ENCODE measurements at regions not wholly inside any gene's neighbourhood (a gene's known extent, or its start where the extent isn't known, plus 50 kb on each side); places are given as distances from the start of the nearest gene placed in this dataset.
A peak's percentile ranks its signal among the peaks of the same experiment; 100 is the strongest.

- no peaks in the 10 kb centered on the region for H3K36me3 ChIP-seq (ENCODE audit: control insufficient read depth, insufficient read depth, low read length)
- Mint-ChIP-seq H3K27ac (no peak overlapping the region), H3K9me3 (no peaks in the 10 kb centered on the region), H3K27me3 (ENCODE audit: insufficient read depth) (no peaks in the 10 kb centered on the region), H3K4me1 (peaks cover 8% of the 10 kb centered on the region), H3K4me3 (no peak overlapping the region), H3K36me3 (ENCODE audit: low read depth) (no peaks in the 10 kb centered on the region)
- H3K9me3 ChIP-seq (ENCODE audit: control insufficient read depth, low read length) = no peaks in the 10 kb centered on the region
- no peak overlapping the region for H3K4me3 ChIP-seq (ENCODE audit: low read length)
- WGBS, 2 experiments (ENCODE audit: insufficient coverage in 1 of 2, insufficient read length in 1 of 2) = no CpG with 5 or more reads among the region's 1 CpG
- H3K4me1 ChIP-seq (ENCODE audit: control insufficient read depth, insufficient read depth, low read length) = no peaks in the 10 kb centered on the region
- no peak overlapping the region for H3K9ac ChIP-seq (ENCODE audit: extremely low read depth, low read length, poor library complexity, severe bottlenecking)
- TF ChIP-seq, protein P1, sequence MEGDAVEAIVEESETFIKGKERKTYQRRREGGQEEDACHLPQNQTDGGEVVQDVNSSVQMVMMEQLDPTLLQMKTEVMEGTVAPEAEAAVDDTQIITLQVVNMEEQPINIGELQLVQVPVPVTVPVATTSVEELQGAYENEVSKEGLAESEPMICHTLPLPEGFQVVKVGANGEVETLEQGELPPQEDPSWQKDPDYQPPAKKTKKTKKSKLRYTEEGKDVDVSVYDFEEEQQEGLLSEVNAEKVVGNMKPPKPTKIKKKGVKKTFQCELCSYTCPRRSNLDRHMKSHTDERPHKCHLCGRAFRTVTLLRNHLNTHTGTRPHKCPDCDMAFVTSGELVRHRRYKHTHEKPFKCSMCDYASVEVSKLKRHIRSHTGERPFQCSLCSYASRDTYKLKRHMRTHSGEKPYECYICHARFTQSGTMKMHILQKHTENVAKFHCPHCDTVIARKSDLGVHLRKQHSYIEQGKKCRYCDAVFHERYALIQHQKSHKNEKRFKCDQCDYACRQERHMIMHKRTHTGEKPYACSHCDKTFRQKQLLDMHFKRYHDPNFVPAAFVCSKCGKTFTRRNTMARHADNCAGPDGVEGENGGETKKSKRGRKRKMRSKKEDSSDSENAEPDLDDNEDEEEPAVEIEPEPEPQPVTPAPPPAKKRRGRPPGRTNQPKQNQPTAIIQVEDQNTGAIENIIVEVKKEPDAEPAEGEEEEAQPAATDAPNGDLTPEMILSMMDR (conservative IDR thresholded peaks at IDR 0.05) = no peak
- DNase-seq = no peak
- no peaks in the 10 kb centered on the region for H3K27me3 ChIP-seq (ENCODE audit: control insufficient read depth, insufficient read depth, low read length, poor library complexity, severe bottlenecking)
- H3K27ac ChIP-seq (ENCODE audit: low read depth, low read length) = no peak overlapping the region
Observed at GRCh38 chr14:41055589-41055988, 551.1 kb upstream of the LRFN5 start.

DNA sequence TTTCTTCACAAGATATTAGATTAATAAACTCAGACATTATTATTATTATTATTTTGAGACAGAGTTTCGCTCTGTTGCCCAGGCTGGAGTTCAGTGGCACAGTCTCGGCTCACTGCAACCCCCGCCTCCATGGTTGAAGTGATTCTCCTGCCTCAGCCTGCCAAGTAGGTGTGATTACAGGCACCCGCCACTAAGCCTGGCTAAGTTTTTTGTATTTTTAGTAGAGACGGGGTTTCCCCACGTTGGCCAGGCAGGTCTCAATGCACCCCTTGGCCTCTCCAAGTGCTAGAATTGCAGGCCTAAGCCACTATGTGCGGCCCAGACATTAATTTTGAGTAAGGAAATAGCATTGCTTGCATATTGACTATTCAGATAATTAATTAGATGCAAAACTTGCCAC is 554.9 kb upstream of the LRFN5 start:
- Mint-ChIP-seq H3K27me3 (ENCODE audit: insufficient read depth) (no peaks in the 10 kb centered on the region), H3K27ac (no peak overlapping the region), H3K4me1 (peaks cover 3% of the 10 kb centered on the region), H3K36me3 (ENCODE audit: low read depth) (no peaks in the 10 kb centered on the region), H3K9me3 (no peaks in the 10 kb centered on the region), H3K4me3 (no peak overlapping the region)
- Histone ChIP-seq H3K27me3 (ENCODE audit: control insufficient read depth, insufficient read depth, low read length, poor library complexity, severe bottlenecking) (no peaks in the 10 kb centered on the region), H3K36me3 (ENCODE audit: control insufficient read depth, insufficient read depth, low read length) (no peaks in the 10 kb centered on the region), H3K27ac (ENCODE audit: low read depth, low read length) (no peak overlapping the region), H3K4me3 (ENCODE audit: low read length) (no peak overlapping the region), H3K9me3 (ENCODE audit: control insufficient read depth, low read length) (no peaks in the 10 kb centered on the region), H3K9ac (ENCODE audit: extremely low read depth, low read length, poor library complexity, severe bottlenecking) (no peak overlapping the region), H3K4me1 (ENCODE audit: control insufficient read depth, insufficient read depth, low read length) (no peaks in the 10 kb centered on the region)
- 79 to 85% methylated on average over 2 to 7 of the region's 7 CpGs for WGBS, 2 experiments (ENCODE audit: insufficient coverage in 1 of 2, insufficient read length in 1 of 2)
- DNase-seq = peak; percentile 63
- TF ChIP-seq, protein P1 (conservative IDR thresholded peaks at IDR 0.05) = peak; percentile 54

GRCh38 chr14:41047763-41048162 is 558.9 kb upstream of the LRFN5 start:
- no CpG with 5 or more reads among the region's 1 CpG for WGBS, 2 experiments (ENCODE audit: insufficient coverage in 1 of 2, insufficient read length in 1 of 2)
- H3K36me3 Mint-ChIP-seq (ENCODE audit: low read depth) = no peaks in the 10 kb centered on the region
- Histone ChIP-seq H3K4me1 (ENCODE audit: control insufficient read depth, insufficient read depth, low read length) (no peaks in the 10 kb centered on the region), H3K4me3 (ENCODE audit: low read length) (no peak overlapping the region), H3K9ac (ENCODE audit: extremely low read depth, low read length, poor library complexity, severe bottlenecking) (no peak overlapping the region), H3K36me3 (ENCODE audit: control insufficient read depth, insufficient read depth, low read length) (no peaks in the 10 kb centered on the region), H3K9me3 (ENCODE audit: control insufficient read depth, low read length) (no peaks in the 10 kb centered on the region), H3K27me3 (ENCODE audit: control insufficient read depth, insufficient read depth, low read length, poor library complexity, severe bottlenecking) (no peaks in the 10 kb centered on the region), H3K27ac (ENCODE audit: low read depth, low read length) (no peak overlapping the region)
- TF ChIP-seq, protein P1 (conservative IDR thresholded peaks at IDR 0.05) = no peak
- no peaks in the 10 kb centered on the region for H3K9me3 Mint-ChIP-seq
- no peak for DNase-seq
- peaks cover 1% of the 10 kb centered on the region for H3K4me1 Mint-ChIP-seq
- no peak overlapping the region for H3K27ac Mint-ChIP-seq
- H3K4me3 Mint-ChIP-seq = no peak overlapping the region
- no peaks in the 10 kb centered on the region for H3K27me3 Mint-ChIP-seq (ENCODE audit: insufficient read depth)
